Endometrial microvascular endothelial cells (primary cell): ENCODE measurements at regions not wholly inside any gene's neighbourhood (a gene's known extent, or its start where the extent isn't known, plus 50 kb on each side); places are given as distances from the start of the nearest gene placed in this dataset.

Experiments used
- in situ Hi-C: cut with HindIII; loops from 2 replicates; pipeline ENCODE4 v1.10.0; 2017; ENCODE audit warnings: low sequenced_read_pairs, low pct_unique_long_range_greater_than_20kb; ENCODE audit errors: inconsistent ontology term

- in situ Hi-C loops = no loop called here
Observed at GRCh38 chr3:40637906-40638305, 113.1 kb downstream of the ZNF621 start.

DNA sequence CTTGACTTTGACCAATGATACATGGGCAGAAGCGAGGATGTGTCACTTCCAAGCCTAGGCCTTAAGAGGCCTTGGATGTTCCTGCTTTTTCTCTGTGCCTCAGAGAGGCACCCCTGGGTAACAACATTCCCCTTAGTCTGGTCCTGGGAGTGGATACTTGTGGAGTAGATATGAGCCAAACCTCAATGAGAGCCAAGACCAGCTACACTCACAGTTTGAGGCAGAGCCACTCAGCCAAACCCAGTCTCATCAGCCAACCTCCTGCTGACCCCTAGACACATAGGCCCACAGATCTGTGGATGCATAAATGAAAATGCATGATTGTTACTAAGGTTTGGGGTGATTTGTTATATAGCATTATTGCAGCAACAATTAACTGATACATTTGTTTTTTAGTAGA, 114.2 kb downstream of the ZNF621 start:
- in situ Hi-C loops = no loop called here

- in situ Hi-C loops = no loop called here
Observed at GRCh38 chr3:40642812-40643211, 118.1 kb downstream of the ZNF621 start.

DNA sequence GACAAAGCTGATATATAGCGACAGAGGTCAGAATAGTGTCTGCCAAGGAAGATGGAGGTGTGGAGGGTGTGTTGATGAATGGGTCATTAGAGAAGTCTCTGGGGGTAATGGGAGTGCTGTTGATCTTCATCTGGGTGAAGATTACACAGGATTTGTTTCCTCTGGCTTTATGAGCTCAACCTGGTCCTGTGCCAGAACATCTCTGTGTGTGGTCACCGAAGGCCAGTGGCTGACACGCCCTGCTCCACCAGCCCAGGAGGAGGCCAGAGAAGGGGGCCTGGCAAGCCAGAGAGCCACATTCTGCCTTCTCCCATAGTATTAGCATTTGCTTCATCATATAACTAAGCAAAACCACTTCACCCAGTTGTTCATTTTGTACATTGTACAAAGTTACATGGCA, 121.1 kb downstream of the ZNF621 start:
- in situ Hi-C loops = no loop called here

- in situ Hi-C loops = no loop called here
Observed at GRCh38 chr3:40649346-40649745, 124.6 kb downstream of the ZNF621 start.

- in situ Hi-C loops = no loop called here
Observed at GRCh38 chr3:40652072-40652471, 127.3 kb downstream of the ZNF621 start.

GRCh38 chr3:40653001-40653400, 128.2 kb downstream of the ZNF621 start:
- in situ Hi-C loops = no loop called here

DNA sequence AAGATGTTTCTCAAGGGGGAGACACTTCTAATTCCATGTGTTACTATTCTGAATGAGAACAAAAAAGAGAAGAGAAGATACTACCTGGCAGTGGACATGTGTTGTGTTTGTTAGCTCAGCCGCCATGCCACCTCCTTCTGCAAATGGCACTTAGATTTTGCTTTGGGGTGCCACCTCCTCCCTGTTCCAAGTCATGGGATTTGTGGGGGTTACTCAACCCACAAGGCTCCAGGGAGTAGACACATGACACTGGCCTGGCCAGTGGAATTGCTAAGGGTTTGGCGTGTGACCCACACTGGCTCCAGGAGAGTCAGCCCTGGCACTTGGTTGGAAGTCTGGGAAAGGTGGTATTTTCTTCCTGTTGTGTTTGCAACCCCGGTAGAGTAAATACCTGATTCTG, 129.1 kb downstream of the ZNF621 start:
- in situ Hi-C loops = no loop called here

DNA sequence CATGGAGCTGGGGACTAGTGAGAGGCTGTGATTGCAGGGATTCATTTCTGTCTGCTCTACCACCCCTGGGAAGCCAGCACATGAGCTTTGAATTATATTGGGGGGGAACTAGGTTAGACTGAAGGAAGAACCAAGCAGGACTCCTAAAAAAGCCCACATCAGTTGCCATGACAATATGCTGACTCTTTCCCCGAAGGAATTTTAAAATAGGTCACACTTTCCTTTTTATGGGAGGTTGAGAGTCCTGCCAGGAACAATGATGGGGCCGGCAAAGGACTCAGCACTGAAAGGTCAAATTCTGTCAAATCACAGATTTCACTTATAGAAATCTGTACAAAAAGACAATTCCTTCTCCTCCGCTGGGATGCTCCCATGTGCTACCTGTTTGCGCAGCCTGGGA, 130.8 kb downstream of the ZNF621 start:
- in situ Hi-C loops = no loop called here

DNA sequence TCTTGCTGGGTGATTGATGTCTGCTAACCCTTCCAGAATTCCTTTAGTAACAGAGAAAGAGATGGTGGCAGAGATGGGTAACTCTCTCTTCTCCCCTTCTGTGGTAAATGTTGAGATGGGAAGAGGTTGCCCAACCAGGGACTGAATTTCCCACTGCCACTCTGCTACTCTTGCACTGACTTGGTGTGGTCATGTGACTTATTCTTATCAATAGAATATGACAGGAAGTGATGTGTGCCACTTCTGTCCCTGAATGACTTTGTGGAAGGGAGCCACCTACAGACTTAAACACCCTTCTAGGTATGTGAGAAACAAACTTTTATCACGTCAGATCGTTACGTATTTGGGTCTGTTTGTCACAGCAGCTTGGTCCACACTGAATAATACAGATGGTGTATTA, 132.9 kb downstream of the ZNF621 start:
- in situ Hi-C loops = no loop called here

- in situ Hi-C loops = no loop called here
Observed at GRCh38 chr3:40658305-40658704, 133.5 kb downstream of the ZNF621 start.

DNA sequence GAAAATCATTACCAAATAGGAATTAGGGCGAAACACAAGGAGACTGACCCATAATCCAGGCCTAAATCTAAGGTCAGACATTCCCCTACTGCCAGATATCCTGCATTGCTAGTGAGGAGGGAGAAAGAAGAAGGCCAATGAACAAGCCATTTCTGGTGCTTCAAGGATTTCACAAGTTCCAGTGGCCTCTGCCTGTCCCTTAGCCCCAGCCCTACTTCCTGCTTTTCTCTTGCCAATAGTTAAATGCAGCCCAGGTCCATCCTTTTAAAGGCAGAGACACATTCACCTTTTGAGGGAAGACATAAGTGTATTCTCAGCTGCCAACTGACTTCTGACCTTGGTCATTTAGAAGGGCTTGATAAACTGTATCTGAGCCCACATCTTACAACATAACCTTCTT, 135.8 kb downstream of the ZNF621 start:
- in situ Hi-C loops = no loop called here

GRCh38 chr3:40661284-40661683, 136.5 kb downstream of the ZNF621 start:
- in situ Hi-C loops = no loop called here

- in situ Hi-C loops = no loop called here
Observed at GRCh38 chr3:40663280-40663679, 138.5 kb downstream of the ZNF621 start.

- in situ Hi-C loops = no loop called here
Observed at GRCh38 chr3:40669176-40669575, 144.4 kb downstream of the ZNF621 start.

GRCh38 chr3:40672861-40673260, 148.1 kb downstream of the ZNF621 start:
- in situ Hi-C loops = no loop called here

DNA sequence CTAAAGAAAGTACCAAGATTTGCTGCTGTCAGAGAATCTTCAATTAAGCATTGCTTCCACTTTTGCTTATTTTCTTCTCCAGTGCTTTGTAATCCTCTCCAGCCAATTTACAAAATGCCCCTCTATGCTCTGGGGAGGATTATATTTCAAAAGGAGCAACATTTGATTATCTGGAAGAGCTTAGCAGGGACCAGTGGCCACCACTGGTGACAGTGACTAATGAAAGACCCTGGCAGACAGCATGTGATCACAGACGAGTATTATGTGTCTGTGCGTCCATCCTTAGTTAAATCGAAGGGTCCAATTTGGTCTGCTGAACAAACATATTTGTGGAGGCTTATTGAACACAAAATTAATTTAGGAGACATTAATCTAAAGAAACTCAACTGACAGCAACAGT, 152.6 kb downstream of the ZNF621 start:
- in situ Hi-C loops = no loop called here

GRCh38 chr3:40677749-40678148, 153.0 kb downstream of the ZNF621 start:
- in situ Hi-C loops = no loop called here

- in situ Hi-C loops = no loop called here
Observed at GRCh38 chr3:40679290-40679689, 154.5 kb downstream of the ZNF621 start.

DNA sequence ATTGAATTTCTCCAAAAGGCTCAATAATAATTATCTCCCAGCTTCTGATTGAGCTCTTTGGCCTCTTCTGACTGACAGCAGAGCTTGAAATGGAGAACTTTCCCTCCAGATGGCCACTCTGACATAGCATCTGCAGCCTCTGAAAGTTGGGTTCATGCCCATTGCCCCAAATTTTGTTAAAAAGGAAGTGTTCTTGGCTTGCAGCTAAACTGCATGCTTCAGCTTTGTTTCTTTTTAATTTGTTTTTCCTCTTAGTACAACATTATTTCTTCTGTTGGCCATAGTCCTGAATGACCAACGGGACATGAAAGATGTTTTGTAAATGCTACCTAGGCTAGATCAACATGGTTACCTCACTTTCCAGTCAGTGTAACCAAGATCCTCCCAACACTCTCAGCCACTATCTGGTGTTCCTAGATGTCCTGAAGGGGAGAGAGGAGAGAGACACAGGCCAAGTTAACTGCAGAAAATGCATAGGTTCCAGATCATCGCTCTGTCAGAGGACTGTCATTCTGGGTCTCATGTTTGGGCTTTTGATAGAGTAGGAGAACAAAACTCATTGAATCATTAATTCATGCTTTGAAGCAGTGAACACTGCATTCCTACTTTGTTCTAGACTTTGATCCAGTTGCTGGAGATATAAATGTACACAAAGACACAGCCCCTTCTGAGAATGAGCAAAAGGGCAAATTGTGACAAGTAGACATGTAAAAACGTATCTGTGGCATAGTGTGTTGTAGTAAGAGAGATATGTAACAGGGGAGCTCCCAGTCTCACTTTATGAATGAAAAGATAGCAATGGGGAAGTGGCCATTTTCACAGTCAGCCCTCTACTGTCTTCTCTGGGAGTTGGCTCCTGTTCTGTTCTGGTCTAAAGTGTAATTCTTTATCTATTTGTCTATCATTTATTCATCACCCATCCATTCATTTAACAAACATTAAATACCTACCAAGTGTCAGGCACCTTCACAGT, 156.2 kb downstream of the ZNF621 start:
- in situ Hi-C loops = no loop called here

DNA sequence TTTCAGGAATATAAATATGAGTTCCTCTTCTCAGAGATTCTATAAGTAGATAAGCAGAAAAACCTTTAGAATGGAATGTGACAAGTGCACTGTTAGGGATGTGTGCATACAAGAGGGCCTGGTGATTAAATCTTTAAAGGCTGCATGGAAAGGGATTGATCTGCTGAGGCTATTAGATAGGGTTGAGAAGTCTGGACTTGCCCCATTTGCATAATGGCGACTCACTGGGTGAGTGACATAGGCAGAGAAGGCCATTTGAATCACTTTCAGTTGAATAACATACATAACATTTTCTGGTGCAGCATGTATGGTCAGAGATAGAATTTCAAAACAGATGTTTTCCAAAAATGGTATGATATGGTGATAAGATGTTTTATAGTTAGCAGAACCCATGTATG, 156.9 kb downstream of the ZNF621 start:
- in situ Hi-C loops = no loop called here
